Bronchial epithelial cell (primary cell): ENCODE measurements at regions not wholly inside any gene's neighbourhood (a gene's known extent, or its start where the extent isn't known, plus 50 kb on each side); places are given as distances from the start of the nearest gene placed in this dataset.

Source experiments
- DNase-seq: peaks from one replicate; pipeline ENCODE4 v3.0.0-alpha.2; 2010; ENCODE audit warnings: low read depth
- FAIRE-seq: peaks from 2 replicates; lab custom pipeline; 2011; peaks lifted over from hg19 to GRCh38; lab: Jason Lieb, UNC
- H3K27me3 ChIP-seq: 2 replicates; pipeline ENCODE4 v1.5.1; 2011; ENCODE audit warnings: low read length; ENCODE audit not compliant: control insufficient read depth, insufficient read depth
- H3K36me3 ChIP-seq: 2 replicates; pipeline ENCODE4 v1.5.1; 2011; ENCODE audit warnings: low read length; ENCODE audit not compliant: control insufficient read depth, insufficient read depth
- H3K4me3 ChIP-seq: 2 replicates; pipeline ENCODE4 v1.5.1; 2011; ENCODE audit warnings: mild to moderate bottlenecking, low read depth, low read length, control low read depth
- CTCF ChIP-seq: IDR thresholded peaks from 2 replicates; pipeline ENCODE4 v1.5.1; 2011; ENCODE audit warnings: mild to moderate bottlenecking, moderate library complexity, low read length, control low read depth, inconsistent platforms; ENCODE audit not compliant: insufficient read depth, severe bottlenecking

- no peaks in the 10 kb centered on the region for H3K36me3 ChIP-seq
- no peaks in the 10 kb centered on the region for H3K27me3 ChIP-seq
- no peak for DNase-seq
- FAIRE-seq, result no peak
- no peak for TF ChIP-seq CTCF
- no peak overlapping the region for H3K4me3 ChIP-seq
Measured at GRCh38 chr2:181310967-181311366, 146.2 kb upstream of the ITGA4 start.

GRCh38 chr2:181311837-181312236, 145.3 kb upstream of the ITGA4 start:
- DNase-seq, result no peak
- Histone ChIP-seq H3K4me3 (no peak overlapping the region), H3K36me3 (no peaks in the 10 kb centered on the region), H3K27me3 (no peaks in the 10 kb centered on the region)
- no peak for TF ChIP-seq CTCF
- no peak for FAIRE-seq

GRCh38 chr2:181312515-181312927, 144.7 kb upstream of the ITGA4 start:
- no peaks in the 10 kb centered on the region for H3K36me3 ChIP-seq
- no peak overlapping the region for H3K4me3 ChIP-seq
- DNase-seq (no peak), FAIRE-seq (no peak)
- H3K27me3 ChIP-seq, result no peaks in the 10 kb centered on the region
- TF ChIP-seq CTCF, result no peak

GRCh38 chr2:181313845-181314244, 143.3 kb upstream of the ITGA4 start:
- Histone ChIP-seq H3K4me3 (no peak overlapping the region), H3K27me3 (no peaks in the 10 kb centered on the region), H3K36me3 (no peaks in the 10 kb centered on the region)
- TF ChIP-seq CTCF, result no peak
- no peak for DNase-seq
- FAIRE-seq, result no peak

- Histone ChIP-seq H3K4me3 (no peak overlapping the region), H3K27me3 (no peaks in the 10 kb centered on the region), H3K36me3 (no peaks in the 10 kb centered on the region)
- DNase-seq (no peak), FAIRE-seq (no peak)
- TF ChIP-seq CTCF, result no peak
Measured at GRCh38 chr2:181314551-181314950, 142.6 kb upstream of the ITGA4 start.

- FAIRE-seq (no peak), DNase-seq (no peak)
- H3K4me3 ChIP-seq, result no peak overlapping the region
- no peaks in the 10 kb centered on the region for H3K36me3 ChIP-seq
- no peaks in the 10 kb centered on the region for H3K27me3 ChIP-seq
- TF ChIP-seq CTCF, result no peak
Measured at GRCh38 chr2:181317511-181317910, 139.7 kb upstream of the ITGA4 start.
